Adrenal gland (tissue), 5 donors: ENCODE measurements at regions not wholly inside any gene's neighbourhood (a gene's known extent, or its start where the extent isn't known, plus 50 kb on each side); places are given as distances from the start of the nearest gene placed in this dataset.

Source experiments
- POLR2A ChIP-seq, 2 donors: fragments of 450-650 bp; IDR thresholded peaks; one replicate each; pipeline ENCODE4 v1.6.1; 2017; ENCODE audit warnings: antibody characterized with exemption in 2 of 2, mild to moderate bottlenecking in 2 of 2, moderate library complexity in 1 of 2
- TF ChIP-seq, protein P1 (sequence below), 6 experiments: fragments of 450-650 bp in 4 of 6; fragments of 200-600 bp in 2 of 6; sonication (generic) in 1 of 6; IDR thresholded peaks; 1 replicate in 5 of 6; 2 replicates in 1 of 6; pipeline versions ENCODE4 v1.5.1 to v1.8.0; 2016 to 2021; ENCODE audit warnings: antibody characterized with exemption in 6 of 6, mild to moderate bottlenecking in 2 of 6, moderate library complexity in 1 of 6
- donor health status: DM: no; HTN: no; CAD: no.

- TF ChIP-seq, protein P1, sequence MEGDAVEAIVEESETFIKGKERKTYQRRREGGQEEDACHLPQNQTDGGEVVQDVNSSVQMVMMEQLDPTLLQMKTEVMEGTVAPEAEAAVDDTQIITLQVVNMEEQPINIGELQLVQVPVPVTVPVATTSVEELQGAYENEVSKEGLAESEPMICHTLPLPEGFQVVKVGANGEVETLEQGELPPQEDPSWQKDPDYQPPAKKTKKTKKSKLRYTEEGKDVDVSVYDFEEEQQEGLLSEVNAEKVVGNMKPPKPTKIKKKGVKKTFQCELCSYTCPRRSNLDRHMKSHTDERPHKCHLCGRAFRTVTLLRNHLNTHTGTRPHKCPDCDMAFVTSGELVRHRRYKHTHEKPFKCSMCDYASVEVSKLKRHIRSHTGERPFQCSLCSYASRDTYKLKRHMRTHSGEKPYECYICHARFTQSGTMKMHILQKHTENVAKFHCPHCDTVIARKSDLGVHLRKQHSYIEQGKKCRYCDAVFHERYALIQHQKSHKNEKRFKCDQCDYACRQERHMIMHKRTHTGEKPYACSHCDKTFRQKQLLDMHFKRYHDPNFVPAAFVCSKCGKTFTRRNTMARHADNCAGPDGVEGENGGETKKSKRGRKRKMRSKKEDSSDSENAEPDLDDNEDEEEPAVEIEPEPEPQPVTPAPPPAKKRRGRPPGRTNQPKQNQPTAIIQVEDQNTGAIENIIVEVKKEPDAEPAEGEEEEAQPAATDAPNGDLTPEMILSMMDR (IDR thresholded peaks at IDR 0.05) = no peak
- no peak for TF ChIP-seq POLR2A (IDR thresholded peaks at IDR 0.05)
These were observed 604.9 kb upstream of the PTBP2 start for GRCh38 chr1:96116731-96117130.
